HEK293 (cell line): ENCODE measurements at regions not wholly inside any gene's neighbourhood (a gene's known extent, or its start where the extent isn't known, plus 50 kb on each side); places are given as distances from the start of the nearest gene placed in this dataset.

Source experiments
- CTCF ChIA-PET: fragments of 350-600 bp; formaldehyde crosslinking; extraction: SDS; loops from one replicate; lab custom pipeline; 2021; ENCODE audit warnings: antibody characterized with exemption; lab: Yijun Ruan, JAX
- POLR2A ChIA-PET: fragments of 300-600 bp; formaldehyde crosslinking; extraction: SDS; loops from one replicate; lab custom pipeline; 2020; ENCODE audit warnings: antibody characterized with exemption, inconsistent platforms; lab: Yijun Ruan, JAX
- H3K27ac ChIP-seq: fragments of 200-500 bp; sonication (Bioruptor generic); 2 replicates; pipeline ENCODE4 v1.5.1; 2014; ENCODE audit warnings: low read depth, low read length, control low read depth, inconsistent platforms; ENCODE audit errors: extremely low read depth
- H3K36me3 ChIP-seq, 2 experiments: fragments of 200-500 bp in 1 of 2; sonication (Bioruptor generic) in 1 of 2; 1 replicate in 1 of 2; 2 replicates in 1 of 2; pipeline ENCODE4 v1.5.1; 2014 to 2017; ENCODE audit warnings: inconsistent platforms in 2 of 2, low read length in 2 of 2; ENCODE audit not compliant: control insufficient read depth in 2 of 2, insufficient read depth in 1 of 2
- H3K4me1 ChIP-seq: fragments of 200-500 bp; sonication (Bioruptor generic); 2 replicates; pipeline ENCODE4 v1.5.1; 2014; ENCODE audit warnings: mild to moderate bottlenecking, low read length, inconsistent platforms; ENCODE audit not compliant: control insufficient read depth, insufficient read depth
- H3K4me3 ChIP-seq: 2 replicates; pipeline ENCODE4 v1.5.1; 2011; ENCODE audit warnings: low read depth, mild to moderate bottlenecking, control low read depth, low read length, moderate library complexity
- H3K9me3 ChIP-seq: fragments of 200-500 bp; sonication (Bioruptor generic); 2 replicates; pipeline ENCODE4 v1.5.1; 2014; ENCODE audit warnings: low read depth, low read length, inconsistent platforms; ENCODE audit not compliant: control insufficient read depth, insufficient read depth
- AEBP2 ChIP-seq: fragments of 450-650 bp; formaldehyde crosslinking; IDR thresholded peaks from 2 replicates; pipeline ENCODE4 v1.5.1; 2016; ENCODE audit warnings: missing biosample characterization, missing genetic modification characterization, borderline replicate concordance
- GFI1B ChIP-seq: fragments of 450-650 bp; formaldehyde crosslinking; IDR thresholded peaks from 2 replicates; pipeline ENCODE4 v1.5.1; 2016; ENCODE audit warnings: missing biosample characterization, missing genetic modification characterization
- HOXD13 ChIP-seq: sonication (generic); formaldehyde crosslinking; IDR thresholded peaks from 2 replicates; pipeline ENCODE4 v1.8.0; 2022; ENCODE audit warnings: missing genetic modification reagents, borderline replicate concordance
- MZF1 ChIP-seq: fragments of 450-650 bp; formaldehyde crosslinking; IDR thresholded peaks from 2 replicates; pipeline ENCODE4 v1.5.1; 2017; ENCODE audit warnings: missing biosample characterization, missing genetic modification characterization, borderline replicate concordance
- PRDM4 ChIP-seq: fragments of 450-650 bp; formaldehyde crosslinking; IDR thresholded peaks from 2 replicates; pipeline ENCODE4 v1.5.1; 2017; ENCODE audit warnings: missing biosample characterization, missing genetic modification characterization
- REPIN1 ChIP-seq: fragments of 450-650 bp; formaldehyde crosslinking; IDR thresholded peaks from 2 replicates; pipeline ENCODE4 v1.5.1; 2017; ENCODE audit warnings: missing biosample characterization, missing genetic modification characterization, low read depth
- SALL2 ChIP-seq: fragments of 450-650 bp; formaldehyde crosslinking; IDR thresholded peaks from 2 replicates; pipeline ENCODE4 v1.5.0; 2017; ENCODE audit warnings: missing biosample characterization, mild to moderate bottlenecking, missing genetic modification characterization, borderline replicate concordance
- SCRT2 ChIP-seq: fragments of 450-650 bp; formaldehyde crosslinking; IDR thresholded peaks from 2 replicates; pipeline ENCODE4 v1.5.1; 2016; ENCODE audit warnings: missing biosample characterization, missing genetic modification characterization
- SETDB1 ChIP-seq: IDR thresholded peaks from one replicate; pipeline ENCODE4 v1.6.1; 2017; ENCODE audit warnings: mild to moderate bottlenecking, low read length, moderate library complexity, mixed read lengths; ENCODE audit not compliant: insufficient read length
- ZBTB44 ChIP-seq: fragments of 450-650 bp; IDR thresholded peaks from 2 replicates; pipeline ENCODE4 v1.5.1; 2018; ENCODE audit warnings: missing biosample characterization, mild to moderate bottlenecking, missing genetic modification characterization
- ZFP41 ChIP-seq: fragments of 450-650 bp; formaldehyde crosslinking; IDR thresholded peaks from 2 replicates; pipeline ENCODE4 v1.5.1; 2016; ENCODE audit warnings: missing biosample characterization, missing genetic modification characterization, borderline replicate concordance
- ZNF10 ChIP-seq: fragments of 450-650 bp; formaldehyde crosslinking; IDR thresholded peaks from 2 replicates; pipeline ENCODE4 v1.5.1; 2017; ENCODE audit warnings: missing biosample characterization, missing genetic modification characterization
- ZNF157 ChIP-seq: fragments of 450-650 bp; formaldehyde crosslinking; IDR thresholded peaks from 2 replicates; pipeline ENCODE4 v1.5.1; 2016; ENCODE audit warnings: missing biosample characterization, missing genetic modification characterization
- ZNF16 ChIP-seq: fragments of 450-650 bp; formaldehyde crosslinking; IDR thresholded peaks from 2 replicates; pipeline ENCODE4 v1.5.1; 2016; ENCODE audit warnings: low read depth, missing biosample characterization, missing genetic modification characterization
- ZNF202 ChIP-seq: fragments of 450-650 bp; formaldehyde crosslinking; IDR thresholded peaks from 2 replicates; pipeline ENCODE4 v1.5.1; 2016; ENCODE audit warnings: missing biosample characterization, missing genetic modification characterization, borderline replicate concordance
- ZNF24 ChIP-seq: fragments of 450-650 bp; formaldehyde crosslinking; IDR thresholded peaks from 2 replicates; pipeline ENCODE4 v1.5.1; 2016; ENCODE audit warnings: missing biosample characterization, missing genetic modification characterization
- ZNF280D ChIP-seq: fragments of 450-650 bp; formaldehyde crosslinking; IDR thresholded peaks from 2 replicates; pipeline ENCODE4 v1.5.1; 2016; ENCODE audit warnings: missing biosample characterization, missing genetic modification characterization
- ZNF548 ChIP-seq: fragments of 450-650 bp; formaldehyde crosslinking; IDR thresholded peaks from 2 replicates; pipeline ENCODE4 v1.5.1; 2016; ENCODE audit warnings: missing biosample characterization, missing genetic modification characterization
- ZNF561 ChIP-seq: fragments of 450-650 bp; IDR thresholded peaks from 2 replicates; pipeline ENCODE4 v1.5.1; 2018; ENCODE audit warnings: missing biosample characterization, missing genetic modification characterization, borderline replicate concordance
- ZNF585B ChIP-seq: fragments of 450-650 bp; formaldehyde crosslinking; IDR thresholded peaks from 2 replicates; pipeline ENCODE4 v1.5.1; 2016; ENCODE audit warnings: missing biosample characterization, missing genetic modification characterization
- ZNF626 ChIP-seq: fragments of 450-650 bp; sonication (Bioruptor Pico); formaldehyde crosslinking; IDR thresholded peaks from 2 replicates; pipeline ENCODE4 v1.5.1; 2018; ENCODE audit warnings: missing biosample characterization, missing genetic modification characterization, inconsistent platforms
- ZNF692 ChIP-seq: fragments of 450-650 bp; formaldehyde crosslinking; IDR thresholded peaks from 2 replicates; pipeline ENCODE4 v1.5.1; 2016; ENCODE audit warnings: missing biosample characterization, missing genetic modification characterization
- ZNF837 ChIP-seq: fragments of 450-650 bp; formaldehyde crosslinking; IDR thresholded peaks from 2 replicates; pipeline ENCODE4 v1.5.1; 2016; ENCODE audit warnings: missing biosample characterization, missing genetic modification characterization
- ZSCAN23 ChIP-seq: fragments of 450-650 bp; formaldehyde crosslinking; IDR thresholded peaks from 2 replicates; pipeline ENCODE4 v1.5.1; 2016; ENCODE audit warnings: missing biosample characterization, missing genetic modification characterization
- ZXDB ChIP-seq: fragments of 450-650 bp; formaldehyde crosslinking; IDR thresholded peaks from 2 replicates; pipeline ENCODE4 v1.5.1; 2016; ENCODE audit warnings: missing biosample characterization, missing genetic modification characterization

GRCh38 chr20:22214296-22214695 lies 370.1 kb downstream of the FOXA2 start:
- Histone ChIP-seq H3K4me3 (no peak overlapping the region), H3K36me3 (no peaks in the 10 kb centered on the region), H3K9me3 (no peaks in the 10 kb centered on the region), H3K4me1 (no peaks in the 10 kb centered on the region), H3K27ac (no peak overlapping the region)
- POLR2A ChIA-PET, result no interaction called here
- CTCF ChIA-PET, result no interaction called here
- TF ChIP-seq ZNF24 (tag by site-specific recombination) (no peak), ZNF280D (tag by site-specific recombination) (no peak), ZNF561 (tag by site-specific recombination) (no peak), ZNF16 (tag by site-specific recombination) (no peak), ZXDB (no peak), ZNF626 (tag by site-specific recombination) (no peak), MZF1 (tag by site-specific recombination) (no peak), ZNF548 (tag by site-specific recombination) (no peak), ZNF692 (tag by site-specific recombination) (no peak)

- Histone ChIP-seq H3K36me3 (no peaks in the 10 kb centered on the region), H3K4me3 (no peak overlapping the region), H3K9me3 (no peaks in the 10 kb centered on the region), H3K4me1 (no peaks in the 10 kb centered on the region), H3K27ac (no peak overlapping the region)
- ChIA-PET POLR2A (no interaction called here), CTCF (no interaction called here)
- no peak for TF ChIP-seq ZNF157
- no peak for TF ChIP-seq SCRT2 (tag by site-specific recombination)
- no peak for TF ChIP-seq ZBTB44 (tag by site-specific recombination)
- no peak for TF ChIP-seq AEBP2
- no peak for TF ChIP-seq SETDB1
- no peak for TF ChIP-seq ZNF202
- no peak for TF ChIP-seq ZNF585B (tag by site-specific recombination)
- TF ChIP-seq ZNF837, result no peak
- no peak for TF ChIP-seq GFI1B (tag by site-specific recombination)
- TF ChIP-seq REPIN1 (tag by site-specific recombination), result no peak
- TF ChIP-seq ZNF692 (tag by site-specific recombination), result no peak
- no peak for TF ChIP-seq ZFP41
- no peak for TF ChIP-seq SALL2 (tag by site-specific recombination)
- no peak for TF ChIP-seq HOXD13 (CRISPR knock-in tag)
- TF ChIP-seq PRDM4 (tag by site-specific recombination), result no peak
- TF ChIP-seq ZNF10 (tag by site-specific recombination), result no peak
- TF ChIP-seq ZSCAN23 (tag by site-specific recombination), result no peak
These were observed 371.1 kb downstream of the FOXA2 start for GRCh38 chr20:22213271-22213670.
